HepG2 (cell line): ENCODE measurements at regions not wholly inside any gene's neighbourhood (a gene's known extent, or its start where the extent isn't known, plus 50 kb on each side); places are given as distances from the start of the nearest gene placed in this dataset.

Source experiments
- ASH2L ChIP-seq: fragments of 300-600, 200-600 bp; sonication (generic); IDR thresholded peaks from 2 replicates; pipeline ENCODE4 v1.7.0; 2017; ENCODE audit warnings: low read depth, mild to moderate bottlenecking, moderate library complexity, mixed read lengths, low read length; ENCODE audit not compliant: insufficient read length
- EP300 ChIP-seq, 3 experiments: sonication (generic) in 1 of 3; formaldehyde crosslinking in 1 of 3; IDR thresholded peaks; 2 replicates each; pipeline versions ENCODE4 v1.5.1 to v1.6.1; 2011 to 2020; ENCODE audit warnings: low read depth in 2 of 3, low read length in 2 of 3, borderline replicate concordance in 1 of 3, improper control_type of control experiment in 1 of 3, mild to moderate bottlenecking in 1 of 3, missing genetic modification reagents in 1 of 3, moderate library complexity in 1 of 3
- FOXA3 ChIP-seq: IDR thresholded peaks from 2 replicates; pipeline ENCODE4 v1.6.1; 2016; ENCODE audit warnings: missing genetic modification reagents, missing compliant biosample characterization
- FOXO1 ChIP-seq: sonication (generic); formaldehyde crosslinking; IDR thresholded peaks from 2 replicates; pipeline ENCODE4 v1.4.0; 2020; ENCODE audit warnings: missing genetic modification reagents
- HNF4G ChIP-seq, 2 experiments: sonication (generic) in 1 of 2; formaldehyde crosslinking in 1 of 2; IDR thresholded peaks; 2 replicates each; pipeline versions ENCODE4 v1.4.0 to v1.6.1; 2011 to 2020; ENCODE audit warnings: borderline replicate concordance in 2 of 2, low read depth in 2 of 2, mild to moderate bottlenecking in 2 of 2, low read length in 1 of 2, missing genetic modification reagents in 1 of 2, moderate library complexity in 1 of 2
- ISL2 ChIP-seq: sonication (generic); formaldehyde crosslinking; IDR thresholded peaks from 2 replicates; pipeline ENCODE4 v1.5.0; 2020; ENCODE audit warnings: missing genetic modification reagents
- MEIS2 ChIP-seq: sonication (generic); formaldehyde crosslinking; IDR thresholded peaks from 2 replicates; pipeline ENCODE4 v1.9.0; 2021; ENCODE audit warnings: mild to moderate bottlenecking, missing genetic modification reagents
- MXI1 ChIP-seq: IDR thresholded peaks from 3 replicates; pipeline ENCODE4 v1.6.1; 2012; ENCODE audit warnings: low read depth, low read length, inconsistent platforms, borderline replicate concordance
- NCOA2 ChIP-seq: sonication (generic); formaldehyde crosslinking; IDR thresholded peaks from 2 replicates; pipeline ENCODE4 v1.8.0; 2022; ENCODE audit warnings: inconsistent platforms
- NFE2L2 ChIP-seq: fragments of 150-350 bp; IDR thresholded peaks from 2 replicates; pipeline ENCODE4 v1.6.1; 2014; ENCODE audit warnings: low read length
- NR2F6 ChIP-seq, 2 experiments: IDR thresholded peaks; 2 replicates each; pipeline ENCODE4 v1.6.1; 2016; ENCODE audit warnings: antibody characterized with exemption in 1 of 2, mild to moderate bottlenecking in 1 of 2
- POLR2A ChIP-seq, 2 experiments: IDR thresholded peaks; 2 replicates each; pipeline ENCODE4 v1.6.1; 2011; ENCODE audit warnings: low read depth in 2 of 2, low read length in 2 of 2, mild to moderate bottlenecking in 1 of 2, moderate library complexity in 1 of 2; ENCODE audit not compliant: insufficient read depth in 1 of 2
- SOX13 ChIP-seq, 3 experiments: fragments of 450-650 bp in 1 of 3; sonication (generic) in 1 of 3; formaldehyde crosslinking in 1 of 3; IDR thresholded peaks in 2 of 3; conservative IDR thresholded peaks in 1 of 3; 2 replicates each; pipeline versions ENCODE4 v1.5.0 to v1.6.1; 2016 to 2020; ENCODE audit warnings: antibody characterized with exemption in 1 of 3, mild to moderate bottlenecking in 1 of 3, missing compliant biosample characterization in 1 of 3, missing genetic modification reagents in 1 of 3, moderate library complexity in 1 of 3
- SOX6 ChIP-seq, 2 experiments: fragments of 450-650 bp in 1 of 2; sonication (generic) in 1 of 2; formaldehyde crosslinking in 1 of 2; IDR thresholded peaks; 2 replicates each; pipeline versions ENCODE4 v1.4.0 to v1.6.1; 2017 to 2020; ENCODE audit warnings: antibody characterized with exemption in 1 of 2, mild to moderate bottlenecking in 1 of 2, missing genetic modification reagents in 1 of 2
- SSRP1 ChIP-seq: IDR thresholded peaks from 2 replicates; pipeline ENCODE4 v1.6.1; 2016; ENCODE audit warnings: control low read depth
- TBX2 ChIP-seq: sonication (generic); formaldehyde crosslinking; IDR thresholded peaks from 2 replicates; pipeline ENCODE4 v1.5.0; 2020; ENCODE audit warnings: missing genetic modification reagents, mild to moderate bottlenecking, borderline replicate concordance
- ZFP90 ChIP-seq: sonication (generic); formaldehyde crosslinking; IDR thresholded peaks from 2 replicates; pipeline ENCODE4 v1.8.0; 2022; ENCODE audit warnings: missing genetic modification reagents, mild to moderate bottlenecking, inconsistent platforms, borderline replicate concordance
- ZKSCAN8 ChIP-seq: IDR thresholded peaks from 2 replicates; pipeline ENCODE4 v1.6.1; 2016; ENCODE audit warnings: borderline replicate concordance, missing genetic modification reagents, missing compliant biosample characterization
- ZNF629 ChIP-seq: sonication (generic); formaldehyde crosslinking; conservative IDR thresholded peaks from 2 replicates; pipeline ENCODE4 v1.5.0; 2020; ENCODE audit warnings: missing genetic modification reagents
- TF ChIP-seq, protein P1 (sequence below): sonication (generic); formaldehyde crosslinking; IDR thresholded peaks from 2 replicates; pipeline ENCODE4 v1.4.0; 2020; ENCODE audit warnings: missing genetic modification reagents, borderline replicate concordance
- TF ChIP-seq, protein P2 (sequence below): IDR thresholded peaks from 2 replicates; pipeline ENCODE4 v1.6.1; 2016; ENCODE audit warnings: mild to moderate bottlenecking
- TF ChIP-seq, protein P3 (sequence below): IDR thresholded peaks from 2 replicates; pipeline ENCODE4 v1.6.1; 2016; ENCODE audit warnings: missing compliant biosample characterization, missing genetic modification reagents, borderline replicate concordance

DNA sequence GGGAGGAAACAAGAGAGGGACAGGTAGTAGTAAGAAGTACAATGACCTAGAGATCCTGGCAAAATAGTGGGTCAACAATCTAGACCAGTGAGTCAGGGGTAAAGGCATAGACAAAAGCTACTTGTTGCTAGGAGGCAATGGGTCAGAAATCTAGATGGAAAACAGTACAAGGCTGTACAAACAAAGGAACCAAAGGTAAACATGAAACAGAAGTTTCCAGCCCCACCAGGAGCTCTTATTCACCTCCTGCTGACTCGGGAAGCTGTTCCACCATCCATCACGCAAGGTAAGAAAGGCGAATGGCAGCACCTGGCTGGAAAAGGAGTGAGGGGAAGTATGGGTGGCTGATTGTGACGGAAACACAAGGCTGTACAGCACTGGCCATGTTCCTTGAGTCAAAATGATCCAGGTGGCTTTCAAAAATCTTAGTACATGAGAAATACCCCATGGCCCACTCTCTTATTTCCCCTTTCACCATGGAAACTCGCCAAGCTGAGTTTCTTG, 70.5 kb upstream of the RAI14 start (continued):
- TF ChIP-seq, protein P1, sequence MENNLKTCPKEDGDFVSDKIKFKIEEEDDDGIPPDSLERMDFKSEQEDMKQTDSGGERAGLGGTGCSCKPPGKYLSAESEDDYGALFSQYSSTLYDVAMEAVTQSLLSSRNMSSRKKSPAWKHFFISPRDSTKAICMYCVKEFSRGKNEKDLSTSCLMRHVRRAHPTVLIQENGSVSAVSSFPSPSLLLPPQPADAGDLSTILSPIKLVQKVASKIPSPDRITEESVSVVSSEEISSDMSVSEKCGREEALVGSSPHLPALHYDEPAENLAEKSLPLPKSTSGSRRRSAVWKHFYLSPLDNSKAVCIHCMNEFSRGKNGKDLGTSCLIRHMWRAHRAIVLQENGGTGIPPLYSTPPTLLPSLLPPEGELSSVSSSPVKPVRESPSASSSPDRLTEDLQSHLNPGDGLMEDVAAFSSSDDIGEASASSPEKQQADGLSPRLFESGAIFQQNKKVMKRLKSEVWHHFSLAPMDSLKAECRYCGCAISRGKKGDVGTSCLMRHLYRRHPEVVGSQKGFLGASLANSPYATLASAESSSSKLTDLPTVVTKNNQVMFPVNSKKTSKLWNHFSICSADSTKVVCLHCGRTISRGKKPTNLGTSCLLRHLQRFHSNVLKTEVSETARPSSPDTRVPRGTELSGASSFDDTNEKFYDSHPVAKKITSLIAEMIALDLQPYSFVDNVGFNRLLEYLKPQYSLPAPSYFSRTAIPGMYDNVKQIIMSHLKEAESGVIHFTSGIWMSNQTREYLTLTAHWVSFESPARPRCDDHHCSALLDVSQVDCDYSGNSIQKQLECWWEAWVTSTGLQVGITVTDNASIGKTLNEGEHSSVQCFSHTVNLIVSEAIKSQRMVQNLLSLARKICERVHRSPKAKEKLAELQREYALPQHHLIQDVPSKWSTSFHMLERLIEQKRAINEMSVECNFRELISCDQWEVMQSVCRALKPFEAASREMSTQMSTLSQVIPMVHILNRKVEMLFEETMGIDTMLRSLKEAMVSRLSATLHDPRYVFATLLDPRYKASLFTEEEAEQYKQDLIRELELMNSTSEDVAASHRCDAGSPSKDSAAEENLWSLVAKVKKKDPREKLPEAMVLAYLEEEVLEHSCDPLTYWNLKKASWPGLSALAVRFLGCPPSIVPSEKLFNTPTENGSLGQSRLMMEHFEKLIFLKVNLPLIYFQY (CRISPR knock-in tag): peak; percentile 17; the same call in 1 of the 2 replicates
- peak; percentile 73 for TF ChIP-seq ASH2L
- TF ChIP-seq SSRP1 (CRISPR knock-in tag): peak; percentile 41; the same call in 1 of the 2 replicates
- no peak for TF ChIP-seq SOX6 (IDR thresholded peaks at IDR 0.05)
- TF ChIP-seq SOX6 (CRISPR knock-in tag; IDR thresholded peaks at IDR 0.05): peak; percentile 77
- peak; percentile 62; the same call in 1 of the 2 replicates for TF ChIP-seq ZNF629 (CRISPR knock-in tag)
- peak; percentile 21; the same call in 1 of the 2 replicates for TF ChIP-seq FOXO1
- TF ChIP-seq NCOA2 (CRISPR knock-in tag): 0 out of 2 replicates have a peak, but pooled peaks have one; percentile 40
- peak; percentile 93 for TF ChIP-seq FOXA3
- 0 out of 2 replicates have a peak, but pooled peaks have one; percentile 35 for TF ChIP-seq ISL2
- TF ChIP-seq, protein P2, sequence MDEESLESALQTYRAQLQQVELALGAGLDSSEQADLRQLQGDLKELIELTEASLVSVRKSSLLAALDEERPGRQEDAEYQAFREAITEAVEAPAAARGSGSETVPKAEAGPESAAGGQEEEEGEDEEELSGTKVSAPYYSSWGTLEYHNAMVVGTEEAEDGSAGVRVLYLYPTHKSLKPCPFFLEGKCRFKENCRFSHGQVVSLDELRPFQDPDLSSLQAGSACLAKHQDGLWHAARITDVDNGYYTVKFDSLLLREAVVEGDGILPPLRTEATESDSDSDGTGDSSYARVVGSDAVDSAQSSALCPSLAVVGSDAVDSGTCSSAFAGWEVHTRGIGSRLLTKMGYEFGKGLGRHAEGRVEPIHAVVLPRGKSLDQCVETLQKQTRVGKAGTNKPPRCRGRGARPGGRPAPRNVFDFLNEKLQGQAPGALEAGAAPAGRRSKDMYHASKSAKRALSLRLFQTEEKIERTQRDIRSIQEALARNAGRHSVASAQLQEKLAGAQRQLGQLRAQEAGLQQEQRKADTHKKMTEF (CRISPR knock-in tag): no peak
- no peak for TF ChIP-seq NFE2L2
- no peak for TF ChIP-seq ZKSCAN8 (CRISPR knock-in tag)
- TF ChIP-seq MEIS2 (CRISPR knock-in tag): no peak
- TF ChIP-seq POLR2A (IDR thresholded peaks at IDR 0.05; ENCODE audit: insufficient read depth in 1 of 2, low read depth in 2 of 2, low read length in 2 of 2): no peak
- TF ChIP-seq ZFP90 (CRISPR knock-in tag): 0 out of 2 replicates have a peak, but pooled peaks have one; percentile 32
- TF ChIP-seq HNF4G (IDR thresholded peaks at IDR 0.05; ENCODE audit: borderline replicate concordance, low read depth, low read length): no peak
- TF ChIP-seq HNF4G (CRISPR knock-in tag; IDR thresholded peaks at IDR 0.05; ENCODE audit: borderline replicate concordance, low read depth): no peak
- TF ChIP-seq SOX13 (IDR thresholded peaks at IDR 0.05): no peak
- TF ChIP-seq SOX13 (CRISPR knock-in tag; conservative IDR thresholded peaks at IDR 0.05 in 1 of 2, IDR thresholded peaks at IDR 0.05 in 1 of 2): peak in 1 of 2 experiments; percentile 81; a peak in 2 of 4 replicates
- peak in 1 of 2 experiments; percentile 74; a peak in 1 of 4 replicates for TF ChIP-seq EP300 (IDR thresholded peaks at IDR 0.05; ENCODE audit: low read depth in 2 of 2, low read length in 2 of 2)
- peak; percentile 31; the same call in 1 of the 2 replicates for TF ChIP-seq EP300 (CRISPR knock-in tag; IDR thresholded peaks at IDR 0.05; ENCODE audit: borderline replicate concordance)
- TF ChIP-seq, protein P3, sequence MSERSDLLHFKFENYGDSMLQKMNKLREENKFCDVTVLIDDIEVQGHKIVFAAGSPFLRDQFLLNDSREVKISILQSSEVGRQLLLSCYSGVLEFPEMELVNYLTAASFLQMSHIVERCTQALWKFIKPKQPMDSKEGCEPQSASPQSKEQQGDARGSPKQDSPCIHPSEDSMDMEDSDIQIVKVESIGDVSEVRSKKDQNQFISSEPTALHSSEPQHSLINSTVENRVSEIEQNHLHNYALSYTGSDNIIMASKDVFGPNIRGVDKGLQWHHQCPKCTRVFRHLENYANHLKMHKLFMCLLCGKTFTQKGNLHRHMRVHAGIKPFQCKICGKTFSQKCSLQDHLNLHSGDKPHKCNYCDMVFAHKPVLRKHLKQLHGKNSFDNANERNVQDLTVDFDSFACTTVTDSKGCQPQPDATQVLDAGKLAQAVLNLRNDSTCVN (CRISPR knock-in tag): 0 out of 2 replicates have a peak, but pooled peaks have one; percentile 24
- TF ChIP-seq MXI1: peak; percentile 22; the same call in 1 of the 3 replicates
- no peak for TF ChIP-seq NR2F6 (IDR thresholded peaks at IDR 0.05)
- TF ChIP-seq NR2F6 (CRISPR knock-in tag; IDR thresholded peaks at IDR 0.05): peak; percentile 20; the same call in 1 of the 2 replicates
- TF ChIP-seq TBX2: 0 out of 2 replicates have a peak, but pooled peaks have one; percentile 30
